K562 (cell line): ENCODE measurements at regions not wholly inside any gene's neighbourhood (a gene's known extent, or its start where the extent isn't known, plus 50 kb on each side); places are given as distances from the start of the nearest gene placed in this dataset.

Experiments
- ATAC-seq: fragments of 200-7000 bp; cut with Tn5 transposase; 3 replicates; pipeline ENCODE4 v1.9.1; 2020; ENCODE audit warnings: moderate library complexity
- BruUV-seq: library from RNA; stranded (reverse); fragments of 400-500 nt; replicated peaks from 2 replicates; lab custom pipeline; 2021; lab: Mats Ljungman, UMichigan
- CTCF ChIA-PET: fragments of 300-600 bp; formaldehyde crosslinking; extraction: SDS; loops from one replicate; lab custom pipeline; 2021; ENCODE audit warnings: low intra/inter-chr PET ratio; lab: Yijun Ruan, JAX
- POLR2A ChIA-PET: fragments of 300-600, 350-650 bp; sonication (Branson Sonifier 250); formaldehyde crosslinking; extraction: SDS; loops from one replicate; lab custom pipeline; 2021; ENCODE audit warnings: antibody characterized with exemption, inconsistent platforms; lab: Yijun Ruan, JAX
- DNase-seq, 4 experiments: peaks; one replicate each; pipeline versions ENCODE4 v3.0.0 to v3.0.0-alpha.2; 2011 to 2018; ENCODE audit warnings: low spot score in 3 of 4, mixed read lengths in 3 of 4; ENCODE audit errors: extremely low read depth in 1 of 4
- FAIRE-seq: peaks from 2 replicates; lab custom pipeline; 2011; peaks lifted over from hg19 to GRCh38; lab: Jason Lieb, UNC
- H2AFZ ChIP-seq: 2 replicates; pipeline ENCODE4 v1.6.0; 2011; ENCODE audit warnings: low read depth, low read length, control low read depth, inconsistent platforms
- H3K27ac ChIP-seq: fragments of 200-600 bp; 3 replicates; pipeline ENCODE4 v1.8.0; 2011; ENCODE audit warnings: low read depth, mild to moderate bottlenecking, control low read depth, inconsistent platforms, low read length, moderate library complexity, mixed read lengths; ENCODE audit errors: extremely low read depth
- H3K27me3 ChIP-seq, 2 experiments: fragments of 300-600 bp in 1 of 2; 2 replicates in 1 of 2; 3 replicates in 1 of 2; pipeline versions ENCODE4 v1.6.0 to v1.8.0; 2011; ENCODE audit warnings: inconsistent platforms in 2 of 2, low read length in 2 of 2, mild to moderate bottlenecking in 1 of 2, mixed read lengths in 1 of 2, moderate library complexity in 1 of 2; ENCODE audit not compliant: control insufficient read depth in 2 of 2, insufficient read depth in 2 of 2
- H3K36me3 ChIP-seq: fragments of 300-600 bp; 3 replicates; pipeline ENCODE4 v1.8.0; 2011; ENCODE audit warnings: mild to moderate bottlenecking, low read length, inconsistent platforms; ENCODE audit not compliant: control insufficient read depth, insufficient read depth
- H3K4me1 ChIP-seq, 2 experiments: fragments of 200-600 bp in 1 of 2; replicated peaks in 1 of 2; 2 replicates in 1 of 2; 3 replicates in 1 of 2; pipeline versions ENCODE4 v1.5.1 to v1.8.0; 2011; ENCODE audit warnings: inconsistent platforms in 2 of 2, low read length in 2 of 2, mild to moderate bottlenecking in 1 of 2, mixed read lengths in 1 of 2, moderate library complexity in 1 of 2; ENCODE audit not compliant: control insufficient read depth in 2 of 2, insufficient read depth in 2 of 2
- H3K4me2 ChIP-seq: 2 replicates; pipeline ENCODE4 v1.6.1; 2011; ENCODE audit warnings: low read length, control low read depth, inconsistent platforms, mixed read lengths; ENCODE audit not compliant: insufficient read depth
- H3K4me3 ChIP-seq: fragments of 200-600 bp; sonication (generic), shearing (Covaris generic); 2 replicates; pipeline ENCODE4 v1.5.1; 2016; ENCODE audit warnings: control low read depth, inconsistent platforms
- H3K79me2 ChIP-seq: fragments of 200-600 bp; 3 replicates; pipeline ENCODE4 v1.8.0; 2011; ENCODE audit warnings: low read length, inconsistent platforms; ENCODE audit not compliant: control insufficient read depth, insufficient read depth
- H3K9ac ChIP-seq, 2 experiments: 2 replicates each; pipeline versions ENCODE4 v1.6.0 to v1.6.1; 2011; ENCODE audit warnings: low read depth in 2 of 2, low read length in 2 of 2, control low read depth in 1 of 2, inconsistent platforms in 1 of 2, mild to moderate bottlenecking in 1 of 2, mixed read lengths in 1 of 2; ENCODE audit not compliant: insufficient read depth in 1 of 2
- H3K9me1 ChIP-seq: one replicate; pipeline ENCODE4 v1.6.0; 2011; ENCODE audit warnings: inconsistent platforms, mild to moderate bottlenecking, low read length, moderate library complexity; ENCODE audit not compliant: control insufficient read depth, insufficient read depth
- H3K9me3 ChIP-seq: replicated peaks from 2 replicates; pipeline ENCODE4 v1.5.1; 2011; ENCODE audit warnings: low read depth, low read length, inconsistent platforms; ENCODE audit not compliant: control insufficient read depth, insufficient read depth
- H4K20me1 ChIP-seq: replicated peaks from 2 replicates; pipeline ENCODE4 v1.6.1; 2011; ENCODE audit warnings: low read length, inconsistent platforms, mixed read lengths; ENCODE audit not compliant: control insufficient read depth, insufficient read depth
- BCL6 ChIP-seq: fragments of 250-450 bp; sonication (Bioruptor Pico); IDR thresholded peaks from 2 replicates; pipeline ENCODE4 v1.4.0; 2020
- EWSR1 ChIP-seq: fragments of 450-650 bp; IDR thresholded peaks from 2 replicates; pipeline ENCODE4 v1.6.1; 2018; ENCODE audit warnings: borderline replicate concordance, mild to moderate bottlenecking, low read depth, moderate library complexity; ENCODE audit not compliant: partially characterized antibody
- HNRNPL ChIP-seq: fragments of 200-400 bp; formaldehyde crosslinking; IDR thresholded peaks from 2 replicates; pipeline ENCODE4 v1.6.1; 2017; ENCODE audit warnings: low read depth, mild to moderate bottlenecking, low read length
- IRF2 ChIP-seq: sonication (generic); formaldehyde crosslinking; IDR thresholded peaks from 2 replicates; pipeline ENCODE4 v1.8.1; 2022; ENCODE audit warnings: mild to moderate bottlenecking, missing genetic modification reagents
- MYC ChIP-seq, 2 experiments: fragments of 250-450 bp in 1 of 2; sonication (Bioruptor Pico) in 1 of 2; IDR thresholded peaks; 2 replicates each; pipeline versions ENCODE4 v1.5.1 to v1.6.1; 2012 to 2021; ENCODE audit warnings: low read depth in 2 of 2, borderline replicate concordance in 1 of 2, improper control_type of control experiment in 1 of 2, low read length in 1 of 2, mild to moderate bottlenecking in 1 of 2, moderate library complexity in 1 of 2
- NCOA4 ChIP-seq: fragments of 450-650 bp; IDR thresholded peaks from 2 replicates; pipeline ENCODE4 v1.6.1; 2018; ENCODE audit warnings: mild to moderate bottlenecking; ENCODE audit not compliant: partially characterized antibody
- PCBP1 ChIP-seq: fragments of 200-400 bp; formaldehyde crosslinking; IDR thresholded peaks from 2 replicates; pipeline ENCODE4 v1.6.1; 2018; ENCODE audit warnings: mild to moderate bottlenecking, low read depth, low read length; ENCODE audit not compliant: poor library complexity, severe bottlenecking
- SNRNP70 ChIP-seq: fragments of 200-400 bp; formaldehyde crosslinking; optimal IDR thresholded peaks from 2 replicates; pipeline ENCODE3; 2017; ENCODE audit warnings: low read depth, low read length
- TBL1XR1 ChIP-seq, 2 experiments: IDR thresholded peaks; 2 replicates each; pipeline ENCODE4 v1.6.1; 2012; ENCODE audit warnings: improper control_type of control experiment in 2 of 2, low read length in 2 of 2, mild to moderate bottlenecking in 1 of 2
- TFAM ChIP-seq: fragments of 250-450 bp; sonication (Bioruptor Pico); conservative IDR thresholded peaks from 2 replicates; pipeline ENCODE4 v1.5.0; 2021; ENCODE audit warnings: mild to moderate bottlenecking, moderate library complexity
- ZNF174 ChIP-seq: fragments of 250-450 bp; sonication (Bioruptor Pico); IDR thresholded peaks from 2 replicates; pipeline ENCODE4 v1.4.0; 2020; ENCODE audit warnings: mild to moderate bottlenecking
- ZNF766 ChIP-seq: fragments of 200-800 bp; sonication (Bioruptor generic); conservative IDR thresholded peaks from 2 replicates; pipeline ENCODE4 v1.6.1; 2016; ENCODE audit warnings: missing genetic modification characterization, missing compliant biosample characterization
- ZSCAN29 ChIP-seq: fragments of 450-650 bp; IDR thresholded peaks from 2 replicates; pipeline ENCODE4 v1.6.1; 2017
- WGBS: fragments of 100-300 bp; shearing (Covaris generic); methylation state at CpG from one replicate; pipeline ENCODE4 v1.1.6; 2016; ENCODE audit warnings: low coverage, mixed read lengths; ENCODE audit not compliant: insufficient coverage; ENCODE audit errors: missing lambda C conversion rate; 5-methylcytosine and 5-hydroxymethylcytosine counted together
- in situ Hi-C: fragments of 300-500 bp; cut with MboI; formaldehyde crosslinking; loops from 4 replicates; pipeline ENCODE4 v1.15.0; 2018; ENCODE audit warnings: inconsistent platforms, mixed read lengths
- intact Hi-C: fragments of 100-400 bp; cut with micrococcal nuclease; formaldehyde crosslinking; loops from 2 replicates; pipeline ENCODE4 v1.14.2; 2022
- TF ChIP-seq, protein P1 (sequence below), 2 experiments: fragments of 450-650 bp; IDR thresholded peaks; 2 replicates each; pipeline ENCODE4 v1.6.1; 2016
- TF ChIP-seq, protein P2 (sequence below): sonication (generic); formaldehyde crosslinking; IDR thresholded peaks from 2 replicates; pipeline ENCODE4 v1.8.1; 2022; ENCODE audit warnings: missing genetic modification reagents
- TF ChIP-seq, protein P3 (sequence below): sonication (generic); formaldehyde crosslinking; IDR thresholded peaks from 2 replicates; pipeline ENCODE4 v1.9.0; 2022; ENCODE audit warnings: mild to moderate bottlenecking, missing genetic modification reagents
- TF ChIP-seq, protein P4 (sequence below), 2 experiments: IDR thresholded peaks; 2 replicates each; pipeline ENCODE4 v1.6.1; 2012; ENCODE audit warnings: improper control_type of control experiment in 2 of 2, low read depth in 2 of 2, low read length in 2 of 2, borderline replicate concordance in 1 of 2

DNA sequence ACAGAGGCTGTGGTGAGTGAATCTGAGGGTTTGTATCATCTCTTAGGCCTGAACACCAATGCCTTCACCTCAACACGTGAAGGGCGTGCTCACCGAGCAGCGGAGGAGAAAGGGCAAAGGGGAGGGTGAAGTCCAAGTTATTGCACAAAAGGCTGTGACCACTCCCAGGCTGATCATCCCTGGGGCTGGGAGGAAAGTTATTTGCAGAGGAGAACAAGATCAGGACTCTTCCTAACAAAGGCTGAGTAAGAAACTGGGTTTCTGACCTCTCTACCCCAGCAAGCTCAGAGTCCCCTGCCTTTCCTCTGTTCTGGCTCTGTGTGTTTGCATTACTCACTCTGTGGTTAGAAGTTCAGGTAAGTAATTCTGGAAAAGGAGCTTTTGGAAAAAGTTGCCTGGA is 366.3 kb upstream of the CXorf51A start (continued):
- TF ChIP-seq, protein P1, sequence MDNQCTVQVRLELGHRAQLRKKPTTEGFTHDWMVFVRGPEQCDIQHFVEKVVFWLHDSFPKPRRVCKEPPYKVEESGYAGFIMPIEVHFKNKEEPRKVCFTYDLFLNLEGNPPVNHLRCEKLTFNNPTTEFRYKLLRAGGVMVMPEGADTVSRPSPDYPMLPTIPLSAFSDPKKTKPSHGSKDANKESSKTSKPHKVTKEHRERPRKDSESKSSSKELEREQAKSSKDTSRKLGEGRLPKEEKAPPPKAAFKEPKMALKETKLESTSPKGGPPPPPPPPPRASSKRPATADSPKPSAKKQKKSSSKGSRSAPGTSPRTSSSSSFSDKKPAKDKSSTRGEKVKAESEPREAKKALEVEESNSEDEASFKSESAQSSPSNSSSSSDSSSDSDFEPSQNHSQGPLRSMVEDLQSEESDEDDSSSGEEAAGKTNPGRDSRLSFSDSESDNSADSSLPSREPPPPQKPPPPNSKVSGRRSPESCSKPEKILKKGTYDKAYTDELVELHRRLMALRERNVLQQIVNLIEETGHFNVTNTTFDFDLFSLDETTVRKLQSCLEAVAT (IDR thresholded peaks at IDR 0.05): no peak
- TF ChIP-seq ZNF174 (CRISPR knock-in tag) (no peak), HNRNPL (no peak)

DNA sequence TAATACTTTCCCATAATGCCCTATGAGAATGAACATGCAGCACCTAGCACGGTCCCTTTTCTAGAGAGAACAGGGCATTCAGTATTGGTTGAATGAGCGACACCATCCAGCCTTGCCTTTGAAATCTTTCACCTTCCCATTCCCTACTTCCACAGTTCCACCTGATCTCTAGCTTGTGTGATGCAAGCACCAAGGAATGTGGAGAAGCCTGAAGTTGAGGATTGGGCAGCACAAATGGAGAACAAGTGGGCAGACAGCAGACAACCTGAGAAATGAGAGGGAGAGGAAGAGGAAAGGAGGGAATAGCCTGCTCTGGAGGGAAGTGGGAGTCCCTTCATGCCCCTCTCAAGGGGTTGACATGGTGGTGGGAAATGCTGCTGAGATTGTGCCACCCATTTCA is 365.1 kb upstream of the CXorf51A start:
- no TSS peak for BruUV-seq
- DNase-seq (no peak), ATAC-seq (no peak), FAIRE-seq (no peak)
- no peaks in the 10 kb centered on the region for H3K4me1 ChIP-seq
- no peak overlapping the region for H3K27ac ChIP-seq
- intact Hi-C loops: no loop called here
- H3K9me1 ChIP-seq: no peaks in the 10 kb centered on the region
- CTCF ChIA-PET: interaction anchor here (0.7 kb wide), 1 partner anchor 11 kb away, joined by 3 read pairs; no protein-coding TSS in a partner anchor
- in situ Hi-C loops: no loop called here
- no peak overlapping the region for H3K4me3 ChIP-seq
- H3K4me2 ChIP-seq: no peak overlapping the region
- no peaks in the 10 kb centered on the region for H3K36me3 ChIP-seq
- no peaks in the 10 kb centered on the region for H3K79me2 ChIP-seq
- H3K9ac ChIP-seq: no peak overlapping the region
- no peaks in the 10 kb centered on the region for H4K20me1 ChIP-seq
- H2AFZ ChIP-seq: no peak overlapping the region
- no CpG with 5 or more reads among the region's 2 CpGs for WGBS
- H3K27me3 ChIP-seq: no peaks in the 10 kb centered on the region
- H3K9me3 ChIP-seq: no peaks in the 10 kb centered on the region
- POLR2A ChIA-PET: no interaction called here
- TF ChIP-seq BCL6: no peak
- no peak for TF ChIP-seq MYC (IDR thresholded peaks at IDR 0.05; ENCODE audit: low read depth, low read length)
- no peak for TF ChIP-seq MYC (CRISPR knock-in tag; IDR thresholded peaks at IDR 0.05; ENCODE audit: borderline replicate concordance, low read depth)
- no peak for TF ChIP-seq ZNF766
- no peak for TF ChIP-seq ZSCAN29
- TF ChIP-seq, protein P2, sequence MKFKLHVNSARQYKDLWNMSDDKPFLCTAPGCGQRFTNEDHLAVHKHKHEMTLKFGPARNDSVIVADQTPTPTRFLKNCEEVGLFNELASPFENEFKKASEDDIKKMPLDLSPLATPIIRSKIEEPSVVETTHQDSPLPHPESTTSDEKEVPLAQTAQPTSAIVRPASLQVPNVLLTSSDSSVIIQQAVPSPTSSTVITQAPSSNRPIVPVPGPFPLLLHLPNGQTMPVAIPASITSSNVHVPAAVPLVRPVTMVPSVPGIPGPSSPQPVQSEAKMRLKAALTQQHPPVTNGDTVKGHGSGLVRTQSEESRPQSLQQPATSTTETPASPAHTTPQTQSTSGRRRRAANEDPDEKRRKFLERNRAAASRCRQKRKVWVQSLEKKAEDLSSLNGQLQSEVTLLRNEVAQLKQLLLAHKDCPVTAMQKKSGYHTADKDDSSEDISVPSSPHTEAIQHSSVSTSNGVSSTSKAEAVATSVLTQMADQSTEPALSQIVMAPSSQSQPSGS (CRISPR knock-in tag): no peak
- no peak for TF ChIP-seq IRF2 (CRISPR knock-in tag)
- TF ChIP-seq SNRNP70: no peak
- no peak for TF ChIP-seq EWSR1
- TF ChIP-seq NCOA4: no peak
- no peak for TF ChIP-seq TBL1XR1 (IDR thresholded peaks at IDR 0.05; ENCODE audit: low read length in 2 of 2)
- TF ChIP-seq, protein P3, sequence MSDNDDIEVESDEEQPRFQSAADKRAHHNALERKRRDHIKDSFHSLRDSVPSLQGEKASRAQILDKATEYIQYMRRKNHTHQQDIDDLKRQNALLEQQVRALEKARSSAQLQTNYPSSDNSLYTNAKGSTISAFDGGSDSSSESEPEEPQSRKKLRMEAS (CRISPR knock-in tag): no peak
- TF ChIP-seq PCBP1: no peak
- TF ChIP-seq TFAM: no peak
- TF ChIP-seq, protein P4, sequence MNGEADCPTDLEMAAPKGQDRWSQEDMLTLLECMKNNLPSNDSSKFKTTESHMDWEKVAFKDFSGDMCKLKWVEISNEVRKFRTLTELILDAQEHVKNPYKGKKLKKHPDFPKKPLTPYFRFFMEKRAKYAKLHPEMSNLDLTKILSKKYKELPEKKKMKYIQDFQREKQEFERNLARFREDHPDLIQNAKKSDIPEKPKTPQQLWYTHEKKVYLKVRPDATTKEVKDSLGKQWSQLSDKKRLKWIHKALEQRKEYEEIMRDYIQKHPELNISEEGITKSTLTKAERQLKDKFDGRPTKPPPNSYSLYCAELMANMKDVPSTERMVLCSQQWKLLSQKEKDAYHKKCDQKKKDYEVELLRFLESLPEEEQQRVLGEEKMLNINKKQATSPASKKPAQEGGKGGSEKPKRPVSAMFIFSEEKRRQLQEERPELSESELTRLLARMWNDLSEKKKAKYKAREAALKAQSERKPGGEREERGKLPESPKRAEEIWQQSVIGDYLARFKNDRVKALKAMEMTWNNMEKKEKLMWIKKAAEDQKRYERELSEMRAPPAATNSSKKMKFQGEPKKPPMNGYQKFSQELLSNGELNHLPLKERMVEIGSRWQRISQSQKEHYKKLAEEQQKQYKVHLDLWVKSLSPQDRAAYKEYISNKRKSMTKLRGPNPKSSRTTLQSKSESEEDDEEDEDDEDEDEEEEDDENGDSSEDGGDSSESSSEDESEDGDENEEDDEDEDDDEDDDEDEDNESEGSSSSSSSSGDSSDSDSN (IDR thresholded peaks at IDR 0.05; ENCODE audit: borderline replicate concordance in 1 of 2, low read depth in 2 of 2, low read length in 2 of 2): no peak
